H54 (cell line): ENCODE measurements at regions not wholly inside any gene's neighbourhood (a gene's known extent, or its start where the extent isn't known, plus 50 kb on each side); places are given as distances from the start of the nearest gene placed in this dataset.
A peak's percentile ranks its signal among the peaks of the same experiment; 100 is the strongest.

Experiments
- DNase-seq: peaks from one replicate; pipeline ENCODE4 v3.0.0; 2011; ENCODE audit warnings: low spot score, mixed read lengths; ENCODE audit not compliant: insufficient read length
- FAIRE-seq: peaks from 3 replicates; lab custom pipeline; 2011; peaks lifted over from hg19 to GRCh38; lab: Jason Lieb, UNC
- POLR2A ChIP-seq: IDR thresholded peaks from 2 replicates; pipeline ENCODE4 v1.6.1; 2011; ENCODE audit warnings: low read depth, mild to moderate bottlenecking, low read length

DNA sequence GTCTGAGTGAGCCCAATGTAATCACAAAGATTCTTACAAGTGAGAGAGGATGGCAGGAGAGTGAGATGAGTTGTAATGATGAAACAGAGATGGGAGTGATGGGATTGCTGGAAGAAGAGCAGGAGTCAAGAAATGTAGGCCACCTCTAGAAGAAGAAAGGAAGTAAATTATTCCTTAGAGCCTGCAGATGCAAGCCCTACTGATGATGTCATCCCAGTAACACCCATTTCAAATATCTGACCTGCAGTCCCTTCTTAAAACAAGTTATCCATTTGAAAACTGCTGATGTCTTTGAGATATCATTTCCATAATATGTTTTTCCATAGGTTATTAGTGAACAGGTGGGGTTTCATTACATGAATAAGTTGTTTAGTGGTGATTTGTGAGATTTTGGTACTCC, 888.0 kb upstream of the SLC39A10 start:
- TF ChIP-seq POLR2A = no peak
- FAIRE-seq = no peak
- no peak for DNase-seq

DNA sequence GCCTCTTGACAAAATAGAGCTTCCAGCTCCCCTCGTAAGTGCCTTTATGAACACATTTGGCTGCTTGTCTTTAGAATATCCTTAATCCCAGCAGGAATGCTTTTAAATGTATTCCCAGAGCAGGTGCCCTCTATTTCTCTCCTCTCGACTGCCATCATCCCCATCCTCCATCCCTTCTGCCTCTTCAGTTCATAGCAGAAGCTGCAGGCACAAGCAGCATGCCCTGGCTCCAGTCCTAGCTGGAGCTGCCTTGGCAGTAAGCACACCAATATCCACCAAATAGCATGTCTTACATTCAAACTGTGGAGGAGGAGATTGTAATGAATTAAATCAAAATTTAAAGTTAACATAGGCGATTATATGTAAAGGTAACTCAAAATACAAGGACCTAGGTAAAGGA, 891.3 kb upstream of the SLC39A10 start:
- no peak for TF ChIP-seq POLR2A
- DNase-seq (no peak), FAIRE-seq (no peak)

DNA sequence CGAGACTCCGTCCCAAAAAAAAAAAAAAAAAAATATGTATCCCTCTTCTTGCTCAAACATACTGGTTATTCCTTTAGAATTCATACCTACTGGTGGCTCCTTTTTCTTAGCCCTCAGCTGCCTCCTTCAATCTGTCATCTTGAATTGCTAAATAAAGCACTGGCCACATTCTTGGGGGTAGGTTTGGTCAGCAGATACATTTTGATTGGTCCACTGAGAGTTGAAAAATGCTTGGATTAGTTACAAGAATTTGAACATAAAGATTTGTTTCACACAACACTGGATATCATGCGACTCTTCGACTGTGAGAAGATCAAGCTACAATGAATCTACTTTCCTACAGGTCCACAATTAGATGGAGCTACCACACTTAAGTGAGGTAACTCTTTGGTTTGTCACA, 906.1 kb upstream of the SLC39A10 start:
- no peak for FAIRE-seq
- TF ChIP-seq POLR2A = no peak
- DNase-seq = no peak

DNA sequence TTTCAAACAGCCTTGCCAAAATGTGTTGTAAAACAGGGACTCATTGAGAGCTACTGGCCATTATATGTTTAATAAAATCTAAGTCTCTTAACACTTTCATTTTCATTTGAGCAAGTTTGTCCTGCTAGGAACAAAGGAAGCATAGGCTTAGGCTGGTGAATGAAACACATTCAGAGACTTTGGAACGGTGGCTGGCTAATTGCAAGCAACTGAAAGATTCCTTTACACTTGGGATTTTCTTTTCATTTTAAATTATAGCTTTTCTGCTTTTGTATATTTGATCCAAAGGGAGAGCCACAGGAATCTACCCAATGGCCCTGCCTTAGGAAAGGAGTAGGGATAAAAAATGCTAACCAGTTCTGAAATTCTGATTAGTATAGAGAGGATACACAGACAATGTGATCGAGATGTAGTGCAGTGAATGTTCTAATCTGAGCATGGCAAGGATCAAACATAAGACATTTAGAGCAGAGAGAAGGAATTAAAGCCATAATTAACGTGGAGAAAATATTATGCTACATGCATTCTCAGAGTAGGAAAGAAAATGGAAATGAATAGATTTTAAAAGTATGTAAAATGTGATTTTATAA, 911.4 kb upstream of the SLC39A10 start:
- no peak for DNase-seq
- TF ChIP-seq POLR2A = no peak
- FAIRE-seq = peak; percentile 70

DNA sequence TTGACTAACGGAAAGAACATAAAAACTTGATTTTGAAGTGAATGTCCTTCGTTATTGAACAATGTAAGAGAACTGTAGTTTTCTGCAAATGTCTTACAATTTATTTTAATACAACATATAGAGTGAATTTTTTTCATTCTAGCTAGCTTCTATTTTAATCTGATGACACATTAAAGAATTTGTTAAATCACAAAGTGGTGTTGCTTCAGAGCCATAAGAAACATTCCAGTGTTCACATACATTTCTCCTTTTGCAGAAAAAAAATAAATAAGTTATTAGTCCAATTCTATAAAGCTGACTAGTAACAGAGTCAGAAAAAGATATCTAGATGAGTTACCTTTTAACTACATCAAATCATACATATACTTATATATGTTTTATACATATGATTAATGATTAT, 914.3 kb upstream of the SLC39A10 start:
- no peak for FAIRE-seq
- DNase-seq = no peak
- no peak for TF ChIP-seq POLR2A

DNA sequence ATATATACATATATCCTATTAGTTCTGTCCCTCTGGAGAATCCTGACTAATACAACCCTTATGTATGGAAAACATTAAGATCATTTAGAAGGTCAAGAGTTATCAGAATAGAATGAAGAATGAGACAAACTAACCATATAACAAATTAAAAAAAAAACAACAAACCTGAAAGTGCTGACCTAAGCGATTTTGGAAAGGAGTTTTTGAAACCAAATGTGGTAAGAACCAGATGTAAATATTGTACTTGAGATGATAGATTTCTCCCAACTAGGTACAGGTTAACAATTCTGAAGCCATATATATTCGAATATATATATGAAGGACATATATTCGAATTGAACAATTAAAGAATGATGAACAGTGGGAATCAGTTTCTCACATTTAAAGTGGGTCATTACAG, 917.8 kb upstream of the SLC39A10 start:
- no peak for DNase-seq
- FAIRE-seq = no peak
- TF ChIP-seq POLR2A = no peak

DNA sequence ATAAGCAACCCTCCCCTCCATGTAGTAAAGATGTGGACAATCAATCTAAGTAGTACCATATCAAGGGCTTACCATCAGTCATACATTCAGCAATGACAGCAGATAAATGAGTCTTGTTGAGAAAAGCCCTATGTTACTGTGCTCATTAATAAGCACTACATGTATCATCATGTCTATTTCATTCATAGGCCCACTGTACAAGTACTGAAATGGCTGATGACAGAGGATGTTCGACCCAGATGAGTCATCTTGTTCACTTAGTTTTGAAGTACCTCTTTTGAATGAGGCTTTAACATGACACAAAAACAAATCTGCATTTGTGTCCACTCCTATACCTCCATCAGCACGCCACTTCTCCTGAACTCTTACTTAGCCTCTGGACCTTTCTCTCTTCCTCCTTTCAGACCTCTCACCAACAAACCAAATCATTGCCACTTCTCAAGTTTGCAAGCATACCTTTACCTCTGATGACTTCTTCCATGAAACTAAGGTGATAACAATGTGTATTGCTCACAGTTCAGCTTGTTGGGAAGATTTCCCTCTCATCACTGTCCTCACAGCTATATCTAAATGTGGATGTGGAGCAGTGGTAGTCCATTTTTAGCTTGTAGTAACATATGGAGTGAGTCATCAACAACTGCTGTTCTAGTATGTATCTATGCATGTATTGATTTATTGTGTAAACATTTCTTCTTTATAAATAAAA, 921.0 kb upstream of the SLC39A10 start:
- FAIRE-seq (peak; percentile 33), DNase-seq (no peak)
- TF ChIP-seq POLR2A = no peak

DNA sequence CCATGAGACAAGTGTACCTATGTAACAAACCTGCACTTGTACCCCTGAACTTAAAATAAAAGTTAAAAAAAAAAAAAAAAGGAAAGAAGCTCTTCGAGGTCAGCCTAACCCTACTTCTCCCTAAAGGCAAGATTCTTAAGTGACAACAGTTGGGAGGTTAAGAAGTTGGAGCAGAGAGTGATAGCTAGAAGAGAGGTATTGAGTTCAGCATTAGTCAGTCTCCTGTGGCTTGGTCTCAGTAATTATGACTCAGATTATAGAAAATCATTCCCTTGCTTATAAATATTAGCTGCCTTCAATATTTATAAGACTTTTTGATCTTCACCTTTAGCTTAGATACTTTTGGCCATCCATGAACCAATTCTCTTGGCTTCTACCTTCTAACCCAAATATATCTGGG, 926.8 kb upstream of the SLC39A10 start:
- DNase-seq = peak; percentile 1
- peak; percentile 52 for FAIRE-seq

DNA sequence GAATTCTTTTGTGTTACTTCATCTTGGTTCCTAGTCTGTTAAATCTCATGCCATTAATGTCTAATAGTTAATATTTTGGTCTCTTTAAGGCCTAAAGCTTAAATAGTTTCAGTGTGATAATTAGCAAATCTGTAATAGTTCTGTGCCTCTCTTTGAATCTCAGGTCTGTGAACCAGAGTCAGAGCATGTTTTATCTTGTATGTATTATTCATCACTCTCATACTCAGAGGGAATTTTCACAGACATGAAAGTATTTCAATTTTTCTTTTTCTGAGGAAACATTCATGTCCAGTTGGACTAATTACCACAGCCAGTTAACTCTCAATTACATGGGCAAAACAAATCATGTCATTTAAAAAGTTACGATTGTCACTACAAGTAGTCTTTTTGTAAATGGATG, 931.9 kb upstream of the SLC39A10 start:
- FAIRE-seq = no peak
- DNase-seq = no peak
- no peak for TF ChIP-seq POLR2A

More for the DNA sequence above, 926.8 kb upstream of the SLC39A10 start:
- TF ChIP-seq POLR2A = no peak

DNA sequence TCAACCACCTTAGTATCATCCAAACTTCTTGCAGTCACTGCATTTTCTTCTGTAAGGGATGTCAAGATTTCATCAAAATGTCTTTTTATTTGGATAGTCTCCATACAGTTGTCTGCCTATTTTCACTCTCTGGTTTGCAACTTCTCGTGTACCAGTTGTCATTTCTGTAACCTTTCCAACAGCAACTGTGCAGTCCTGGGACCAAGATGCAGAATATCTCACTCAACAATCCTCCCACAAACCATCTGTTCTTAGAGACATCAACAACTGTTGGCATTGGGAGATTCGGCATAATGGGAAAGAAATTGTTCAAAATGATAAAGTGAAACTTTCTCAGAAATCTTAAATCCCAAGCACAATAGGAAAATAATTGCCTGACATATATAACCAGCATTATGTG, 933.6 kb upstream of the SLC39A10 start:
- FAIRE-seq = no peak
- no peak for TF ChIP-seq POLR2A
- DNase-seq = no peak

DNA sequence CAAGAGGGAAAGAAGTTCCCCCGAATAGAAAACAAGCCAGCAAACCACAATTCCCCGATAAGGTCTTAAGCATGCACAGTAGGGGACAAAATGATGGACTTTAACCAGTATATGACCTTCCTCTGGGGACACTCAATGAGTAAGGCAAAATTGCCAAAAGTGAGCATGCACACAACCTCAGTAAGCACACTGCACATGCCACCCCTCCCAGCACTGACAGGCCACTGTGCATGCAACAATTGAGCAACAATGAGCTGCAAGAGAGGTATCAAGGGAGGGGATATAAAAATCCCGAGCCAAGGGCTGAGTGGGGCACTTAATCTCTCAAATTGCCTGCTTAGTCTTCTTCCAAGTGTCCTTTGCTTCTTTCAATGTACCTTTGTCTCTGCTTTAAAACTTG, 935.8 kb upstream of the SLC39A10 start:
- DNase-seq = no peak
- no peak for TF ChIP-seq POLR2A
- FAIRE-seq = no peak

DNA sequence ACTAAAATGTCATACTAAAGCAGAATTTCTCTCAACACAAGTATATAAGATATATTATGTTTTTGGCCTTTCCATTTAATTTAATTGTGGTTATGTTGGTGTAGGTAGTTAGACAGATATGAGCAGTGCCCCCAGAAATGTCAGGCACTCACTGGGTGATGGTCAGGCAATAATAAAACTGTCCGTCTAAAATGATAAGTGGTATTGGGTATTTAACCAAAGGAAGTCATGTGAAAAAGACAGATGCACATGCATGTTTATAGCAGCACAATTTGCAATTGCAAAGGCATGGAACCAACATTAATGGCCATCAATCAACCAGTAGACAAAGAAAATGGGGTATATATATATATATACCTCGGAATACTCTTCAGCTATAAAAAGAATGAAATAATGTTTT, 936.6 kb upstream of the SLC39A10 start:
- no peak for DNase-seq
- FAIRE-seq = no peak
- TF ChIP-seq POLR2A = no peak

DNA sequence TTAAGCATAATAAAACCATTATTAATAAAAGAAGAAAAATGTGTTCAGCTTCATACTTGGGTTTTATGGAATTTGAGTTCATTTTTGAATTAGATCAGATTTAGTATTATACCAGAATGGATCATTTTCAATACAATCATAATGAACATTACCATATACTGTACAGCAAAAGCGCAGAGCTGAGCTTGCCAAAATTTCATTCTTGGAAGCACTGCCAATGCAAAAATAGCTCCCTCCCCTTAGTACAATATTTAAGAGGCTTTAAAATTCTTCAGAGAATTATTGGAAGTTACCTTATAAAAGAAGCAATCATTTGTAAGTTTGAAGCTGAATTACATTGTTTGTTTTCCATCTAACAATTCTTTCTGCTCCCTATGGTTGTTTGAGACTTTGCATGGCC, 938.1 kb upstream of the SLC39A10 start:
- FAIRE-seq (no peak), DNase-seq (no peak)
- no peak for TF ChIP-seq POLR2A

DNA sequence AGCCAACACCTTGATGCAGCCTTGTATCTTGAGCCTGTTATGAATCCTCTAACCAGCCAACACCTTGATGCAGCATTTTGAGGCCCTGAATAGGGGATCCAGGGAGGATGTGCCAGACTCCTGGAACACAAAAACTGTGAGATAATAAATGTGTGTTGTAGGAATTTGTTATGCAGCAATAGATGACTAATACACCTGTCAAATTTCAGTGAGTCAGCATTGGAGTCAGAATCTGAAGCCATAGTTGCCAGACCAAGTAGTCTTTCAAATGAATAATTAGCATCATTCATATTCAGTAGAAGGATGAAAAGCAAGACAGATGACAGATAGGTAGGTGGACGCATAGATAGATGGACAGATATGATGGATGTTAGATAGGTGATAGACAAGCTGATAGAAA, 942.5 kb upstream of the SLC39A10 start:
- FAIRE-seq (no peak), DNase-seq (no peak)
- TF ChIP-seq POLR2A = no peak

DNA sequence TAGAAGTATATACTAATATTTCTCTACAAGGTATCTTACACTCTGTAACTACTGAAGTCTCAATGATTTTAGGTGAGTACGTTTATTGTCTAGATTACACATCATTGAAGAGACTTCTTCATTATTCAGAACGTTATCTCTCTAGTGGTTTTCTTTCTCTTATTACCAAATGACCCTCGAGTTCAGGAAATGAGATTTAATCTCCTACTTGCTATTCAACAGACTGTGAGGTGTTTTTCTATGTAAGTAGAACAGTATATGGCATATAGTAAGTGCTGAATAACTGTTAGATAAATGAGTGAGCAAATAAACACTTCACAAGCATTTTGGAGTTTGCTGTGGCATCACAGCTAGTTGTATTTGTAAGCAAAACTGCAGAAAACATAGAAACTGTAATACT, 947.2 kb upstream of the SLC39A10 start:
- FAIRE-seq (peak; percentile 30), DNase-seq (no peak)
- no peak for TF ChIP-seq POLR2A
